Dermis microvascular lymphatic vessel endothelial cell (primary cell): ENCODE measurements at regions not wholly inside any gene's neighbourhood (a gene's known extent, or its start where the extent isn't known, plus 50 kb on each side); places are given as distances from the start of the nearest gene placed in this dataset.
"Not testable (repeated sequence)": the region's sequence is repeated elsewhere in the genome, so short reads cannot be mapped to it uniquely, and the experiment has no call there.

Experiments
- DNase-seq, 2 donors: peaks; one replicate each; pipeline versions ENCODE4 v3.0.0 to v3.0.0-alpha.2; 2010; ENCODE audit warnings: low read depth in 2 of 2

- DNase-seq: no peak
Observed at GRCh38 chr17:6893382-6894205, 62.1 kb upstream of the TEKT1 start.

DNA sequence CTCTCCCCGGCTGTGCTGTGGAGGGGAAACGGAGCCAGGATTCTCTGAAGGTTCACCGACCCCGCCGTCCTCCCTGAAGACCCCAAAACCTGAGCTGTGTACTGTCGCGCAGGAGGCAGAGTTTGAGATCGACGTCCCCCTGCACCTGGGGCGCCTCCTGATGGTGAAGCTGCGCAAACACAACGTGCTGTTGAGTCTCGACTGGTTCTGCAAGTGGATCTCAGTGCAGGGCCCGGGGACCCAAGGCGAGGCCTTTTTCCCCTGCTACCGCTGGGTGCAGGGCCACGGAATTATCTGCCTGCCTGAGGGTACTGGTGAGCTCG lies 62.6 kb upstream of the TEKT1 start:
- DNase-seq: peak; percentile 32 to 44

DNA sequence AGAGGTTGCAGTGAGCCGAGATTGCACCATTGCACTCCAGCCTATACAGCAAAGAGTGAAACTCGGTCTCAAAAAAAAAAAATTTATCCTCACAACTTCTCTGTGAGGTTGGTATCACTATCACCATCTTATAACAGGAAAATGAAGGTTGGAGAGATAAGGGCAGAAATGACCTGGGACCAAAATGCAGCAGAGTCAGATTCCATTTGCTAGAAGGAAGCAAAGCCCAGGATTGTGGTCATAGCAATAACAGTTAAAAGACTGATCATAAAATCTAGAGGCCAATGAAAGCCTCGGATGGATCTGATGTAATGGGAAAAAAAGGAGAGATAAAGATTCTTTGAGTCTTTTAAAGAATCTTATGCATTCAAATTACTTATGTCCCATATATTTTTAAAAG lies 69.6 kb upstream of the TEKT1 start:
- DNase-seq: no peak

DNA sequence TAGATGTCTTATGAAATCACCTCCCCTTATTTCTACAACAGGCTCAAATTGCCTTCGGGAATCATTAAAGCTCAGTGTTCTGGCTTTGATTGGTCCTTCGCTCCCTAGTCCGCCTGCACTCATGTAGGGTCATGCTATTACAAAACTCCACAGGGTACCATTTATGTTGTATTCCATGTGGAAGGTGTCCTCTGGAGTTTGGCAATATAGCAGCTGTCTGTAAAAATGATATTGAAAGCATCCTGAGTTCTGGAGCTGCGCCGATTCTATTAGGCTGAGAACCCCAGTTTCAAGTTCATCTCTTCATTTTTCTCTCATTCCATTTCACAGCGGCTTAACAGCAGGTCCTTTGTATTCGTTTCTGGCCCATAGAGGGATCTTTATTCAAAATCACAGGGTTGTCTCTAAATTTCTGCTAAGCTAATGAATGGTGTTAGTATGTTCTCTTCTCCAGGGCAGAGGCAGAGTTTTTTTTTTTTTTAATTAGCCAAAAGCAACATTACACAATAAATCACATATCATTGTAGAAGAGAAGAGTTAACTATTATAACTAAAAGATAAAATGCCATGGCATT lies 71.9 kb upstream of the TEKT1 start:
- DNase-seq: no peak

DNA sequence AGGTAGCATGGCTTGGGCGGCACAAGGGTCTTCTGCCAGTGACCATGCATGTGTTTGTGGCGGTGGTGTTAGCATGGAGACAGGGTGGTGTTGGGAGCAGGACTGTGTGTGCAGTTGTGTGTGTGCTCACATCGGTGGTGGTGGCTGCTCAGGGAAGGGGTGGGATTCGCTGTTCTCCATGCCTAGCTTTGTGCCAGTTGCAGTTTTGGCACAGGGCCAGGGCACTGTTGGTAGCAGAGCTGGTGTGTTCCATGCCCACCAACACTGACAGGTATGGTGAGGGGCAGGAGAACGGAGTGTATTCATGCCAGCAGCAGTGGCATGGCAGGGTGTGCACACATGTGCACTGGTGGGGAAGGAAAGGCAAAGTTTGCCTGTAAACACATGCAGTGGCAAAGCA lies 77.3 kb upstream of the TEKT1 start:
- DNase-seq: no peak

DNA sequence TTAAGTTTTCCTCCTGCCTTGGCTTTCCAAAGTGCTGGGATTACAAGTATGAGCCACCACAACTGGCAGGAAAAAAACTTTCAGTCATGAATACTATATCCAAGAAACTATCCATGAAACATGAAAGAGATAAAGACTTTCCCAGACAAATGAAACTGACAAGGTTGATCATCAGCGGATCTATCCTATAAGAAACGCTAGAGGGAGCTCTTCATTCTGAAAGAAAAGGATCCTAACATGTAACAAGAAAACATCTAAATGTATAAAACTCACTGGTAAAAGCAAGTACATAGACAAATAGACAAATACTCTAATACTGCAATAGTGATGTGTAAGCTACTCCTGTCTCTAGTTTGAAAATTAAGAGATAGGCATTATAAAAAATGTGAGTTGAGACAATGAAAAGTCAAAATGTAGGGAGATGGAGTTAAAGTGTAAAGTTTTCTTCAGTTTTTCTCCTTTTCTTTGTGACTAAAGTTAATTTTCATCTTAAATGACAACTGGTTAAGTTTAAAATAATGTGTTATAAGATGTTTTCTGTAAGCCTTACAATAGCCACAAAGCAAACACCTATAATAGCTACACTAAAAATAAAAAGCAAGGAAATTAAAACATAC lies 79.6 kb upstream of the TEKT1 start:
- DNase-seq: peak; percentile 34 to 54

GRCh38 chr17:6912110-6913051 lies 80.9 kb upstream of the TEKT1 start:
- no peak for DNase-seq

DNA sequence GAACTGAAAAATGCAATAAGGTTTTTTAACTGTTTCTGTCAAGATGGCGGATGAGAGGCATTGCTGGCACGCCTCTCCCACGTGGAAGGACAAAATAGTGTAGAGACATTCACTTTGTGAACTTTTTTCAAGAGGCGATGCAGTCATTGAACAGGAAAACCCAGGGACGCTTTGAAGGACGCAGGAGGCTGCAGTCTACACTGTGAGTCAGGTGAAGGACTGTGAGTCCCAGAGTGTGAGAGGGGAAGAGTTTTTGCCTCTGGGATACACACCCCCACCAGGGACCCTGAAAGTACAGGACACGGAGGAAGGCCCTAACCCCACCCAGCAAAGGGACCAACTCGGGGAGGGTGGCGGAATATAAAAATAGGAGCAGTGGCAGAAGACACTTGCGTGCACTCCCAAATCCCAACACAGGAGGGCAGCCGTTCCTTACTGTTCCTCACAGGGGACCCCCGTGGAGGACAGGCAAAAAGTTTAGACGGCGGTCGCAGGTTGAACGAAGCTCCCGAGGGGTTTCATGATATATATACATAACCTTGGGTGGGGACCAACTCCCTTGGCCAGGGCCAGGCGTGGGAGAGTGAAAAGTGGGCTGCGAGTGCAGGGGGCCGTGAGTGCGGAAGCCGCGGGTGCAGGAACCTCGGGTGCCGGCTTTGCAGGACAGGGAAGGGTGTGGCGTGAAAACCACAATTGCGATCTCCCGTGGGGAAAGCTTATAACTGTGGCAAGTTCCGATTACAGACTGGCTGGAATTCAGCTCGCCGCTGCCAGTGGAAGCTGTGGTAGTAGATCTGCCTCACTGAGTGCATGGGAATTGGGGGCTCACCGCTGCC lies 82.0 kb upstream of the ALOX12 start:
- DNase-seq: peak; percentile 63 to 69

DNA sequence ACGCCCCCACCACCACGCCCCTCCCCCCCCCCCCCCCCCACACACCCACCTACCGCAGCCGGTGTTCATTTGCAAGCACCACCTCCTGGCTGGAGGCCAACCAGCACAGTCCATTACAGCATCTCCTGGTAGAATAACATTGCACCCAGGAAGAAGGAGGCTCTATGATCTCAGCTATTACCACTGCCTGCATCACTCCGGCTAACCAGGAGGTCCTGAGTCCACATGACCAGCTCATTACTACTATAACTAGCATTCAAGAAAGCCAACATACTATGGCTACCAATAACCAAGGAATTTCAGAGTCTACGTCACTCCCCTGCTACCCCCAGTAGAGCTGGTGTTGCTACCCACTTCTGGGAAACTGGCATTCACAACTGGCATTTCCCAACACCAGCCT lies 81.1 kb upstream of the ALOX12 start:
- DNase-seq: no peak

- DNase-seq: no peak
Observed at GRCh38 chr17:6915620-6916019, 80.2 kb upstream of the ALOX12 start.

DNA sequence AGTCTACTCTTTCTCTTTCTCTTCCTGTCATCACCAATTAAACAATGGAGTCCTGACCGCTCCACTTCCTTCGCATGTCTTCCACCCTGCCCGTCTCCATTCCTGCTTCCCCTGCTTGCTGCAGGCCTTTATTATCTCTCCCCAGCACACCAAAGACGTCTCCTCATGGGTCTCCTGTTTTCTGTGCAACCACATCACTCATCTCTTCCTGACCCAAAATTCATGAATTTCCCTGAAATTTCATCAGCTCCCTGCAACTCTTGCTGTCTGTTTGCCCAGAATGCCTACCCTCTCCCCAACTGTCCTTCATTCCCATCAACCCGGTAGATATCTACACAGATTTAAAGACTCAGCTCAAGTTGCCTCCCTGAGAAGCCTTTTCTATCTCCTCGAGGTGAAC lies 76.7 kb upstream of the ALOX12 start:
- no peak for DNase-seq

GRCh38 chr17:6923385-6923784 lies 72.5 kb upstream of the ALOX12 start:
- DNase-seq: no peak

DNA sequence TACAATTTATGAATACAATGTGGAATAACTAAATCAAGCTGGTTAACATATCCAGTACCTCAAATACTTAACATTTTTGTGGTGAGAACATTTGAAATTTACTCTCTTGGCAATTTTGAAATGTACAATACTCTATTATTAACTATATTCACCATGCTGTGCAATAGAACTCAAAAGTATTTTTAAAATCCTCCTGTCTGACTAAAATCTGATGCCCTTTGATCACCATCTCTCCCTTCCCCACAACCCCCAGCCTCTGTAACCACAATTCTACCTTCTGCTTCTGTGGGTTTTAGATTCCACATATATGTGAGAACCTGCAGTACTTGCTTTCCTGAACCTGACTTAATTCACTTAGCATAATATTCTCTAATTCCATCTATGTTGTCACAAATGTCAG lies 71.6 kb upstream of the ALOX12 start:
- DNase-seq: no peak

GRCh38 chr17:6926667-6927066 lies 69.2 kb upstream of the ALOX12 start:
- no peak for DNase-seq

GRCh38 chr17:6927290-6928126 lies 68.3 kb upstream of the ALOX12 start:
- DNase-seq: no peak

GRCh38 chr17:6928193-6928592 lies 67.7 kb upstream of the ALOX12 start:
- DNase-seq: no peak

DNA sequence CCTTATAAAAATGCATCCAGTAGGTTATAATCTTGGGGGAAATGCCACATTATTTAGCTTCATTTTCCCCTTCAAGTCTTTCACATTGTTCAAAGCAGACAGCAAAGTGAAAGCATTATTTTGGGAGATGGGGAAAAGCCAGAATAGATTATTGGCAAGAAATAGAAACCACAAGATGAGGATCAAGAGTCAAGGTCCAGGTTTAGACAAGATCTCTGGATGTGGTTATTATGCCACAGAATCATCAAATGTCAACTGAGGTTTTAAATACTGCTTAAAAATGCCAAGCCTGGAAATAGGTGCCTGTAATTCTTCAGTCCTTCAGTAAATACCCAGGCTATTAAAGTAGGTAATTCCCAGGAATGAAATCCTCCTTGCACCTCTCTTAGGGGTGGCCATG lies 65.1 kb upstream of the ALOX12 start:
- DNase-seq: no peak

DNA sequence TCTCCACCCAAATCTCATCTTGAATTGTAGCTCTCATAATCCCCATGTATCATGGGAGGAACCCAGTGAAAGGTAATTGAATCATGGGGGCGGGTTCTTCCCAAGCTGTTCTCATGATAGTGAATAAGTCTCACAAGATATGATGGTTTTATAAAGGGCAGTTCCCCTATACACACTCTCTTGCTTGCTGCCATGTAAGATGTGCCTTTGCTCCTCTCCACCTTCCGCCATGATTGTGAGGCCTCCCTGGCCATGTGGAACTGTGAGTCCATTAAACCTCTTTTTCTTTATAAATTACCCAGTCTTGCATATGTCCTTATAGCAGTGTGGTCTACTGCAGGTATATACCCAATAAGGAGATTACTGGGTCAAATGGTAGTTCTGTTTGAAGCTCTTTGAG lies 61.3 kb upstream of the ALOX12 start:
- DNase-seq: not testable (repeated sequence)

GRCh38 chr17:6936370-6937028 lies 59.4 kb upstream of the ALOX12 start:
- DNase-seq: peak; percentile 25 to 42

DNA sequence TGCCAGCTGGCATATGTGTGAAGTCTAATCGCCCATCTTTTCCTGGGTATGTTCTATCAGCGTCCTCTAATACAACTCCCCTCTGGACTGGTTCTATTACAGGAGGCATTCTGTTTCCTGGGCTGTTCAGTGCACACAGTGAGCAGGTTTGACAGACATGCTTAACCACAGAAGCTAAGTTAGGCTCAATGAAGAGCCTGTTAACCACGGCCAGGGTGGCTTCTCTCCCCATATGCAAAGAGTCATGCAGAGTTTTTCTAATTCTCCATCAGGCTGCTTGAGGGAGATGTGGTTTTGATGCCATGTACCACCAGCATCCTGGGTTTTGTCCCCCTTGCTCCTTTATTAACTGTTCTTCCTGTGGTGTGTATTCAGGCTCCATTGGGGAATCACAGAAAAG lies 57.2 kb upstream of the ALOX12 start:
- no peak for DNase-seq
